MCF 10A (cell line): ENCODE measurements at regions not wholly inside any gene's neighbourhood (a gene's known extent, or its start where the extent isn't known, plus 50 kb on each side); places are given as distances from the start of the nearest gene placed in this dataset.
A peak's percentile ranks its signal among the peaks of the same experiment; 100 is the strongest.

Experiments
- BruUV-seq: library from RNA; stranded (reverse); fragments of 400-500 nt; replicated peaks from 2 replicates; lab custom pipeline; 2021; lab: Mats Ljungman, UMichigan
- CTCF ChIA-PET: fragments of 300-600 bp; sonication (Branson Sonifier 250); formaldehyde crosslinking; extraction: SDS; loops from one replicate; lab custom pipeline; 2021; ENCODE audit warnings: antibody characterized with exemption, inconsistent platforms; lab: Yijun Ruan, JAX
- POLR2A ChIA-PET: fragments of 300-600, 350-650 bp; sonication (Branson Sonifier 250); formaldehyde crosslinking; extraction: SDS; loops from one replicate; lab custom pipeline; 2020; ENCODE audit warnings: antibody characterized with exemption, inconsistent platforms; lab: Yijun Ruan, JAX
- DNase-seq: peaks from one replicate; pipeline ENCODE4 v3.0.0-alpha.2; 2018; ENCODE audit not compliant: unreplicated experiment
- H3K27ac Mint-ChIP-seq: one replicate; pipeline ENCODE4 v1.8.0; 2022; ENCODE audit warnings: mild to moderate bottlenecking, low read depth, mixed read lengths; ENCODE audit not compliant: unreplicated experiment
- H3K27me3 Mint-ChIP-seq: one replicate; pipeline ENCODE4 v1.8.0; 2022; ENCODE audit warnings: mixed read lengths; ENCODE audit not compliant: insufficient read depth, unreplicated experiment
- H3K36me3 Mint-ChIP-seq: one replicate; pipeline ENCODE4 v1.8.0; 2022; ENCODE audit warnings: mild to moderate bottlenecking, moderate library complexity, mixed read lengths; ENCODE audit not compliant: insufficient read depth, unreplicated experiment
- H3K4me1 Mint-ChIP-seq: one replicate; pipeline ENCODE4 v1.8.0; 2022; ENCODE audit warnings: mixed read lengths; ENCODE audit not compliant: insufficient read depth, unreplicated experiment
- H3K4me3 Mint-ChIP-seq: one replicate; pipeline ENCODE4 v1.8.0; 2022; ENCODE audit warnings: mild to moderate bottlenecking, moderate library complexity, mixed read lengths; ENCODE audit not compliant: unreplicated experiment
- H3K9me3 Mint-ChIP-seq: one replicate; pipeline ENCODE4 v1.8.0; 2022; ENCODE audit warnings: mixed read lengths; ENCODE audit not compliant: unreplicated experiment
- intact Hi-C: fragments of 100-400 bp; cut with micrococcal nuclease; formaldehyde crosslinking; loops from 2 replicates; pipeline ENCODE4 v1.14.1; 2022
- TF ChIP-seq, protein P1 (sequence below): fragments of 200-600 bp; IDR thresholded peaks from one replicate; pipeline ENCODE4 v1.8.0; 2022; ENCODE audit warnings: antibody characterized with exemption, mild to moderate bottlenecking; ENCODE audit not compliant: unreplicated experiment

GRCh38 chr5:4518903-4519672, 621.0 kb upstream of the ADAMTS16 start:
- Mint-ChIP-seq H3K9me3 (peaks cover 19% of the 10 kb centered on the region), H3K36me3 (no peaks in the 10 kb centered on the region), H3K27me3 (no peaks in the 10 kb centered on the region), H3K4me3 (no peak overlapping the region), H3K4me1 (peaks cover 2% of the 10 kb centered on the region), H3K27ac (no peak overlapping the region)
- POLR2A ChIA-PET, result no interaction called here
- no TSS peak for BruUV-seq
- intact Hi-C loops, result no loop called here
- no peak for DNase-seq
- TF ChIP-seq, protein P1, sequence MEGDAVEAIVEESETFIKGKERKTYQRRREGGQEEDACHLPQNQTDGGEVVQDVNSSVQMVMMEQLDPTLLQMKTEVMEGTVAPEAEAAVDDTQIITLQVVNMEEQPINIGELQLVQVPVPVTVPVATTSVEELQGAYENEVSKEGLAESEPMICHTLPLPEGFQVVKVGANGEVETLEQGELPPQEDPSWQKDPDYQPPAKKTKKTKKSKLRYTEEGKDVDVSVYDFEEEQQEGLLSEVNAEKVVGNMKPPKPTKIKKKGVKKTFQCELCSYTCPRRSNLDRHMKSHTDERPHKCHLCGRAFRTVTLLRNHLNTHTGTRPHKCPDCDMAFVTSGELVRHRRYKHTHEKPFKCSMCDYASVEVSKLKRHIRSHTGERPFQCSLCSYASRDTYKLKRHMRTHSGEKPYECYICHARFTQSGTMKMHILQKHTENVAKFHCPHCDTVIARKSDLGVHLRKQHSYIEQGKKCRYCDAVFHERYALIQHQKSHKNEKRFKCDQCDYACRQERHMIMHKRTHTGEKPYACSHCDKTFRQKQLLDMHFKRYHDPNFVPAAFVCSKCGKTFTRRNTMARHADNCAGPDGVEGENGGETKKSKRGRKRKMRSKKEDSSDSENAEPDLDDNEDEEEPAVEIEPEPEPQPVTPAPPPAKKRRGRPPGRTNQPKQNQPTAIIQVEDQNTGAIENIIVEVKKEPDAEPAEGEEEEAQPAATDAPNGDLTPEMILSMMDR, result no peak
- CTCF ChIA-PET, result interaction anchor here (1.2 to 1.5 kb wide), 3 partner anchors 180 to 343 kb away, joined by 3 to 7 read pairs (median 6); no protein-coding TSS in a partner anchor

DNA sequence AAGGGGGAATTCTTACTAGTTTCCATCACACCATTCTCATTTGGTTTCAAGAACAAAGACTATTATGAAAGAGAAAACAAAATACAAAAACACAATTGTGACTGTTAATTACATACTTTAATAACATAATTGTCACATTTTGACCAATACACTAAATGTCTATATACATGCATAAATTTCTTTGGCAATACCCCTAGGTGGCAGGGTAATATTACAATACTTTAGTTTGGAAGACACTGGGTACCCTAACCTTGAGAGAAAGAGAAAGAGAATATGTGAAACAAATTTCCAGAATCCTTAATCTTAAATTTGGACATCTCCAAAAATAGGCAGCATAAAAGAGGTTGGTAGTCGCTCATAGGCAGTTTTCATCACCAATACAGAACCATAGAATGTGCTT, 619.6 kb upstream of the ADAMTS16 start:
- no peak for DNase-seq
- no peak overlapping the region for H3K4me3 Mint-ChIP-seq
- H3K27ac Mint-ChIP-seq, result no peak overlapping the region
- H3K27me3 Mint-ChIP-seq, result no peaks in the 10 kb centered on the region
- ChIA-PET POLR2A (no interaction called here), CTCF (interaction anchor here (0.6 to 1.5 kb wide), 4 partner anchors 30 to 342 kb away, joined by 3 to 7 read pairs (median 4); no protein-coding TSS in a partner anchor)
- no TSS peak for BruUV-seq
- H3K9me3 Mint-ChIP-seq, result peaks cover 16% of the 10 kb centered on the region
- intact Hi-C loops, result loop anchor here (1.0 to 2.0 kb wide), 3 partner anchors 120 to 342 kb away; no protein-coding TSS in a partner anchor
- no peaks in the 10 kb centered on the region for H3K4me1 Mint-ChIP-seq
- H3K36me3 Mint-ChIP-seq, result no peaks in the 10 kb centered on the region
- TF ChIP-seq, protein P1, result peak; percentile 16

DNA sequence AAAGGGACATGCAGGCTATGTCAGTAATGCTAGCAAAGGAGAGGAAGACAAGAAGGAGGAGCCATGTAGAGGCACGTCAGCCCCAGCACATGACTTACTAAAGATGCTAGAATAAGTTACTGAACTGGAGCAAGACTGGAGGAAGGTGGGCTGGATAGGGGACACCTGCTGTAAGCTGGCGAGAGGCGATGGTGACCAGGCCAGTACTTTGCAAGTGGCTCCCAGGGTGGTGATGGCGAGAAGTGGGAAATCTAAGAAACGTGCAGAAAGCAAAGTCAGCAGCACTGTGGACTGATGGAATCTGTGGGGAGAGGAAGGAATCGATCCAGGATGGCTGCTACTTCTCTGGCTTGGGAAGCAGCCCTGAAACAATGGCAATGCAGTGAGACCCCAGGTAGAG, 617.1 kb upstream of the ADAMTS16 start:
- H3K9me3 Mint-ChIP-seq, result peaks cover 8% of the 10 kb centered on the region
- CTCF ChIA-PET, result interaction anchor here (0.7 kb wide), 1 partner anchor 345 kb away, joined by 5 read pairs; no protein-coding TSS in a partner anchor

More for the DNA sequence above, 617.1 kb upstream of the ADAMTS16 start:
- no peaks in the 10 kb centered on the region for H3K27me3 Mint-ChIP-seq
- intact Hi-C loops, result no loop called here
- no peaks in the 10 kb centered on the region for H3K36me3 Mint-ChIP-seq
- H3K4me3 Mint-ChIP-seq, result no peak overlapping the region
- DNase-seq, result no peak
- POLR2A ChIA-PET, result no interaction called here
- no TSS peak for BruUV-seq
- no peaks in the 10 kb centered on the region for H3K4me1 Mint-ChIP-seq
- H3K27ac Mint-ChIP-seq, result no peak overlapping the region
- TF ChIP-seq, protein P1, result no peak
